ENCODE measurements at regions not wholly inside any gene's neighbourhood (a gene's known extent, or its start where the extent isn't known, plus 50 kb on each side); places are given as distances from the start of the nearest gene placed in this dataset.

DNA sequence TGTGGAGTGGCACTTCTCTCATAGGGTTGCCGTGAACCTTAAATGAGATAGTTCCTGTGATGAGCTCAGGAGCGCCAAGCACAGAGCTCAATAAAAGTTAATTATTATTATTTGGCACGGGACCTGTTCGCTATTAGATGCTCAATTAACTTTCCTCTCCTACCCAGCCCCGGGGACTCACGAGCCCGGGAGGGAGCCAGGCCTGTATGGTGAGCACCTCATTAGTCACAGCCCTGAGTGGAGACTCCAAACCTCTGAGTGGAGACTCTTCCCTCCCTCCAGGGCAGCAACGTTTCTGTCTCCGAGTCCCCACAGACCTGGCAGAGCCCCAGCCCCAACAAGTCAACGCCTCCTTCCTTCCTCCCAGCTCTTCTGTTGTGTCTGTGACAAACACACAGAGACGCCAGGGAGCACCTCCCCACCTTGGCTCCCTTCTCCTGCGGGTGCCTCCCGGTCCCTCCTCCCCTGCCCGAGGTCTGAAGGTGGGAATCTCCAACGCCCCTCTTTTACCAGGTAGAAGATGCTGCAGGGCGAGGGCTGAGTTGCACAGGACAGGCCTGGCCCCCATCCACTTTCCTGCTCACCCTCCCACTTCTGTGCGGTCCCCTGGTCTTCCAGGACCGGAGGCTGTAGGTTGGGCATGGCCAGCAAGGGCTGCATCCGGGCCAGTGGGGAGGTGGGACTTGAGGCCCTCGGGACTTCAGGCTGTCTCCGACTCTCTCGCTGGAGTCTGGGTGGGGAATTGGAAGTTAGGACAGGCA is 52.7 kb upstream of the ODC1 start:
- H3K4me1 Mint-ChIP-seq: no peaks in the 10 kb centered on the region
- H3K27me3 Mint-ChIP-seq (ENCODE audit: low read depth): peaks cover 13% of the 10 kb centered on the region
- DNase-seq (ENCODE audit: low spot score in 2 of 2, unreplicated experiment in 2 of 2): peak in 1 of 2 experiments; percentile 26
- H3K9me3 Mint-ChIP-seq: no peaks in the 10 kb centered on the region
- no peaks in the 10 kb centered on the region for H3K36me3 Mint-ChIP-seq
- no peak overlapping the region for H3K27ac Mint-ChIP-seq
- H3K4me3 Mint-ChIP-seq: no peak overlapping the region
- no peak for TF ChIP-seq CTCF (IDR thresholded peaks at IDR 0.05; ENCODE audit: unreplicated experiment)

- no peak for TF ChIP-seq CTCF (IDR thresholded peaks at IDR 0.05; ENCODE audit: unreplicated experiment)
- peaks cover 20% of the 10 kb centered on the region for H3K27me3 Mint-ChIP-seq (ENCODE audit: low read depth)
- no peak for DNase-seq (ENCODE audit: low spot score in 2 of 2, unreplicated experiment in 2 of 2)
- H3K4me3 Mint-ChIP-seq: no peak overlapping the region
- H3K36me3 Mint-ChIP-seq: no peaks in the 10 kb centered on the region
- no peaks in the 10 kb centered on the region for H3K4me1 Mint-ChIP-seq
- no peak overlapping the region for H3K27ac Mint-ChIP-seq
- H3K9me3 Mint-ChIP-seq: no peaks in the 10 kb centered on the region
Measured at GRCh38 chr2:10499911-10500521, 51.9 kb upstream of the ODC1 start.

DNA sequence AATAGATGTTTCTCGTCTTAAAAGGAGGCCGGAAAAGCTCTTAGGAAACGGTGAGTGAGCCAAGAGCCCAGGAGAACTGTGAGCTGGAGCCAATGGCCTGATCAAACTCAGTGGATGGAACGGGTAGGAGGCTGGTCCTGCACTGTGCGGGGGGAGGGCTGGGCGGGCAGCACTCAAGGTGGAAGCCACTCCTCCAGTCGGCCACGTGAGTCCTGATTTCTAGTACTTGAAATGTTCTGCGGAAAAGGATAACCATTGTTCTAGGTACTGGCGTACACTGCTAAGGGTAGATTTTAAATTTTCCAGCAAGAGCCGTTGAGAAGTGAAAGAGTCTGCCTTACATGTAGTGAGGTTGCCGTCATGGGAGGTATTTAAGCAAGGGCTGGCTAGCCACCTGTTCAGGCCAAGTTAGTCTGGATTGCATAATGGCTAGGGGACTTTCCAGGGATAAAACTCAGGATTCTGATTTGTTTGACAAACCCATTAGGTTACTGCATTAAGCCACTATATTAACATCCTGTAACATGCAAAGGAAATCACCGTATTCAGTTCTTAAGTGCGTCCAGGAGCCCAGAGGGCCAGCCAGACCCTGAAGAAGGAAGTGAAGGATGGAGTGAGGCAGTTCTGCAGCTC is 51.3 kb upstream of the ODC1 start:
- Mint-ChIP-seq H3K4me1 (no peaks in the 10 kb centered on the region), H3K36me3 (no peaks in the 10 kb centered on the region), H3K27ac (no peak overlapping the region), H3K27me3 (ENCODE audit: low read depth) (peaks cover 21% of the 10 kb centered on the region), H3K4me3 (no peak overlapping the region), H3K9me3 (no peaks in the 10 kb centered on the region)
- no peak for DNase-seq (ENCODE audit: low spot score in 2 of 2, unreplicated experiment in 2 of 2)
- TF ChIP-seq CTCF (IDR thresholded peaks at IDR 0.05; ENCODE audit: unreplicated experiment): no peak

DNA sequence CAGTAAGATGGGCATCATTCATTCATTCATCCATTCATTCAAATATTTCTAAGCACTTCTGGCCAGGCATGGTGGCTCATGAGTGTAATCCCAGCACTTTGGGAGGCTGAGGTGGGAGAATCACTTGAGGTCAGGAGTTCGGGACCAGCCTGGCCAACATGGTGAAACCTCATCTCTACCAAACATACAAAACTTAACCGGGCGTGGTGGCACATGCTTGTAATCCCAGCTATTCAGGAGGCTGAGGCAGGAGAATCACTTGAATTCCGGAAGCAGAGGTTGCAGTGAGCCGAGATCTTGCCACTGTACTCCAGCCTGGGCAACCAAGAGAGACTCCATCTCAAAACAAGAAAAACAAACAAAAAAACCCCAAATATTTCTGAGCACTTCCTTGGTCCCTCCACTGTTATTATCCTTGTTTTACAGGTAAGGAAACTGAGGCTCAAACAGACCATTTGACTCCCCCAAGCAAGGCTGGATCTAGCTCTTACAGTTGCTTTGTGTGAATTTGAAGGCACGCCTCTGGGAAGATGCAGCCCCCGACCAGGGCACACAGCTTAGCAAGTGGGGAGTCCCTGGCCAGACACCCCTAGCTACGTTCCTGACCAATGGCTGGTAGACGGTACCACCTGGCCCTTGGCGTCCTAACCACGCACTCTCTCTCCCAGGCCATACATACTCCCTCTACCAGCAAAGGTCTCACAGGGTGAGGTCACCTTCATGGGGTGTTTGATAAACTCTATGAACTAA is 50.6 kb upstream of the ODC1 start:
- Mint-ChIP-seq H3K27me3 (ENCODE audit: low read depth) (peaks cover 21% of the 10 kb centered on the region), H3K9me3 (no peaks in the 10 kb centered on the region), H3K4me3 (no peak overlapping the region), H3K4me1 (no peaks in the 10 kb centered on the region), H3K27ac (no peak overlapping the region), H3K36me3 (no peaks in the 10 kb centered on the region)
- no peak for TF ChIP-seq CTCF (IDR thresholded peaks at IDR 0.05; ENCODE audit: unreplicated experiment)
- DNase-seq (ENCODE audit: low spot score in 2 of 2, unreplicated experiment in 2 of 2): no peak

All from mesothelial cell of epicardium (in vitro differentiated cells).